NT2/D1 (cell line): ENCODE measurements at regions not wholly inside any gene's neighbourhood (a gene's known extent, or its start where the extent isn't known, plus 50 kb on each side); places are given as distances from the start of the nearest gene placed in this dataset.

Experiments
- YY1 ChIP-seq: IDR thresholded peaks from 2 replicates; pipeline ENCODE4 v1.6.1; 2011; ENCODE audit not compliant: insufficient read length, insufficient read depth
- ZNF274 ChIP-seq: IDR thresholded peaks from 2 replicates; pipeline ENCODE4 v1.6.1; 2011; ENCODE audit warnings: mild to moderate bottlenecking, low read depth, low read length

DNA sequence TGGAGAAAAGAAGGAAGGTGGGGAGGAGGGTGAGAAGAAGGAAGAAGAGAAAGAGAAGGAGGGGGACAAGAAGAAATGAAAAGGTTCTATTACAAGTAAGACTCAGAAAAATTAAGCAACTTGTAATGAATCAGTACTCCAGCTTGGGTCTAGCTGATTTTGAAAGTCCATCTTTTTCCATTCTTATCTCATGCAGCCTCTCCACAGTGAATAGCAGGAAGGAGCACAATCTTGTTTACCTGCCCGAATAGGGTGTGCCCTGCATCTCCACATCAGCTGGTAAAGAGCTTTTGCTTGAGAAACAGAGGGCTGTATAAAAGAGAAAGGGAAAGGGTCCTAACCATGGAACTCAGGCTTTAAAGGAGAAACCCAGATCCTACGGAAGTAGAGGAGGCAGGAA lies 348.8 kb downstream of the TPBG start:
- TF ChIP-seq YY1, result no peak
- TF ChIP-seq ZNF274, result no peak
